ENCODE measurements at regions not wholly inside any gene's neighbourhood (a gene's known extent, or its start where the extent isn't known, plus 50 kb on each side); places are given as distances from the start of the nearest gene placed in this dataset.

DNA sequence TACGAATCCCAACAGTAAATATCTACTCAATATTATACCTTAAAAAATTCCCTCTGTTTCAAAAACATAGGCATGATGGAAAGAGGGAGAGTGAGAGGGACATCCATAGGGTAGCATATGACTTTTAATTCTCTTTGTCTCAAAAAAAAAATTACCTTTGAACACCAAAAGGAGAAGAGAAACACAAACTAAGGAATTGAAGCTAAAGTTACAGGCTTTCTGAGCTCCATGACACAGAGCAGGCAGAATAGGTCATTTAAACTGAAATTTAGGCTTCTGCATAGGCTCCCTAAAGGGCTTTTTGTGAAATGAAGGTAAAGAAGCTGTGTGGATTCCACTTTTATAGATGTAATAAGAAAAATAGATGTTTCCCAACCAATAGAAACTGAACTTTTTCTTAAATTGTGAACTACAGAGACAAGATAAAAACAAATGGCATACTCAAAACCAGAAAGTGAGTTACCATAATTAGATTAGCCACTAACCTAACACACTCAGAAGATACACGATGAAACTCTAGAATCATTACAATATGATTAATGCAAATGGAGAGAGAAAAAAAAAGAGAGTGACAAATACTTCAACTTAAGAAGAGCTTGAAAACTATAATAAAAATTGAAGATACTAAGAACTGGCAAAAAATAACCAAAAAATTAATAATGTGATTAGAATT, 584.6 kb downstream of the GABRG1 start:
- in situ Hi-C loops (cut with HindIII; ENCODE audit: low sequenced_read_pairs): no loop called here
- TF ChIP-seq, protein P1, sequence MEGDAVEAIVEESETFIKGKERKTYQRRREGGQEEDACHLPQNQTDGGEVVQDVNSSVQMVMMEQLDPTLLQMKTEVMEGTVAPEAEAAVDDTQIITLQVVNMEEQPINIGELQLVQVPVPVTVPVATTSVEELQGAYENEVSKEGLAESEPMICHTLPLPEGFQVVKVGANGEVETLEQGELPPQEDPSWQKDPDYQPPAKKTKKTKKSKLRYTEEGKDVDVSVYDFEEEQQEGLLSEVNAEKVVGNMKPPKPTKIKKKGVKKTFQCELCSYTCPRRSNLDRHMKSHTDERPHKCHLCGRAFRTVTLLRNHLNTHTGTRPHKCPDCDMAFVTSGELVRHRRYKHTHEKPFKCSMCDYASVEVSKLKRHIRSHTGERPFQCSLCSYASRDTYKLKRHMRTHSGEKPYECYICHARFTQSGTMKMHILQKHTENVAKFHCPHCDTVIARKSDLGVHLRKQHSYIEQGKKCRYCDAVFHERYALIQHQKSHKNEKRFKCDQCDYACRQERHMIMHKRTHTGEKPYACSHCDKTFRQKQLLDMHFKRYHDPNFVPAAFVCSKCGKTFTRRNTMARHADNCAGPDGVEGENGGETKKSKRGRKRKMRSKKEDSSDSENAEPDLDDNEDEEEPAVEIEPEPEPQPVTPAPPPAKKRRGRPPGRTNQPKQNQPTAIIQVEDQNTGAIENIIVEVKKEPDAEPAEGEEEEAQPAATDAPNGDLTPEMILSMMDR (IDR thresholded peaks at IDR 0.05; ENCODE audit: low read depth, low read length): no peak
- no peak for DNase-seq (ENCODE audit: low read depth, low spot score)

DNA sequence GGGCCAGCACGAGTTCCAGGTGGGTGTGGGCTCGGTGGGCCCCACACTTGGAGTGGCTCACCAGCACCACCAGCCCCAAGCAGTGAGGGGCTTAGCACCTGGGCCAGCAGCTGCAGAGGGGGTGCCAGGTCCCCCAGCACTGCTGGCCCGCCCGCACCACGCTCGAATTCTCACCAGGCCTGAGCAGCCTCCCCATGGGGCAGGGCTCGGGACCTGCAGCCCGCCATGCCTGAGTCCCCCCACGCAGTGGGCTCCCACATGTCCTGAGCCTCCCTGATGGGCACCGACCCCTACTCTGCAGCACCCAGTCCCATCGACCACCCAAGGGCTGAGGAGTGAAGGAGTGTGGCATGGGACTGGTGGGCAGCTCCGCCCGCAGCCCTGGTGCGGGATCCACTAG, 593.4 kb downstream of the GABRG1 start:
- H3K4me3 ChIP-seq (ENCODE audit: low read depth, low read length): no peak overlapping the region
- TF ChIP-seq, protein P1 (IDR thresholded peaks at IDR 0.05; ENCODE audit: low read depth, low read length): no peak
- no peak for DNase-seq (ENCODE audit: low read depth, low spot score)
- in situ Hi-C loops (cut with HindIII; ENCODE audit: low sequenced_read_pairs): no loop called here

More for the DNA sequence above, 584.6 kb downstream of the GABRG1 start:
- H3K4me3 ChIP-seq (ENCODE audit: low read depth, low read length): no peak overlapping the region

DNA sequence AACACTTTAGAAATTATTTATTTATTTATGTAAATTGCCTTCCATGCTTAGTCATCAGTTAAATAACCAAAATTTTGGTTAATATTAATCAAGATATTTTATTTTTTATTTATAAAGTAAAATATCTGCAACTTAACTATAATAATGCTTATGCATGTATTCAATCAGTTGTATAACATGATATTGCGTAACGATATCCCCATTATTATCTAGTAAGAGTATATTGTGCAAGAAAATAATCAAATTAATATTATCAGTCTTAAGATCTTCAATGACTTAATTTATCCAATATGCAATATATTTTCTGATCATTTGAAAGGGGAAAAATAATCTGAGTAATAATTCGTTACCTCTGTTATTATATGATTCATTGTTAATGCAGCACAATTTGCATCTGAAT, 596.7 kb downstream of the GABRG1 start:
- no peak for DNase-seq (ENCODE audit: low read depth, low spot score)
- no peak overlapping the region for H3K4me3 ChIP-seq (ENCODE audit: low read depth, low read length)
- TF ChIP-seq, protein P1 (IDR thresholded peaks at IDR 0.05; ENCODE audit: low read depth, low read length): no peak
- in situ Hi-C loops (cut with HindIII; ENCODE audit: low sequenced_read_pairs): no loop called here

DNA sequence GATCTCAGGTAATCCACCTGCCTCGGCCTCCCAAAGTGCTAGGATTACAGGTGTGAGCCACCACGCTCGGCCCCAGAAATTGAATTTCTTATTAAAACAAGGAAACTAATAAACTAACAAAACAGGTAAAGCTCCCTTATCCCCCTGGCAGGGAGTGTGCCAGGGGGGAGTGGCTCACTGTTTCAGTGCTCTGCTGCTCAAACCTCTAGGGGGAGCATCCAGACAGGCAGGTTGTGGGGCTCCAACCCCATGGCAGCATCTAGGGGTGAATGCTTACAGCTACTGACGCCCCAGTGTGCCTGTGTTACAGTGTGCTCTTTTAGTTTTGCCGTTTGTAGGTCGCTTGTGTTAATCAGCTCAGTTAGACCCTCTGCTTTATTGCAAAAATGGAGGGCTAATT, 605.0 kb downstream of the GABRG1 start:
- in situ Hi-C loops (cut with HindIII; ENCODE audit: low sequenced_read_pairs): no loop called here
- H3K4me3 ChIP-seq (ENCODE audit: low read depth, low read length): no peak overlapping the region
- no peak for DNase-seq (ENCODE audit: low read depth, low spot score)
- TF ChIP-seq, protein P1 (IDR thresholded peaks at IDR 0.05; ENCODE audit: low read depth, low read length): no peak

DNA sequence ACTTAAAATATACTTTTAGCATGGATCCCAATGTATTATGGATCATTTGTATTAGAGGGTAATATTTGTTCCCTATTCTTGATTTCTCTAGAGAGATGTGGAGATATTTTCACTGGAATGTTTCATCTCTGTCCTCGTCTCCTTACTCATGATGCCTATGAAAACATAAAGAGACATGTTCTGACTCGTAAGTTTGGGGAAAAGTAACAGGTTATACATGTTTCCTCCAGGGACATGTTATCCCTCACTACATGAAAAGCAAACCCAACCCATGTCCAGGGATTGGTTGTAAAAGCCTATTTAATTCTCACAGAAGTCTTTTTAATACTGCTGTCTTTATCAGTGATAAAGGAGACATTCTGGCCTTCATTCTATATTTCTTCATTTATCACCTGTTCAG, 621.4 kb downstream of the GABRG1 start:
- in situ Hi-C loops (cut with HindIII; ENCODE audit: low sequenced_read_pairs): no loop called here
- no peak overlapping the region for H3K4me3 ChIP-seq (ENCODE audit: low read depth, low read length)
- DNase-seq (ENCODE audit: low read depth, low spot score): no peak
- TF ChIP-seq, protein P1 (IDR thresholded peaks at IDR 0.05; ENCODE audit: low read depth, low read length): no peak

DNA sequence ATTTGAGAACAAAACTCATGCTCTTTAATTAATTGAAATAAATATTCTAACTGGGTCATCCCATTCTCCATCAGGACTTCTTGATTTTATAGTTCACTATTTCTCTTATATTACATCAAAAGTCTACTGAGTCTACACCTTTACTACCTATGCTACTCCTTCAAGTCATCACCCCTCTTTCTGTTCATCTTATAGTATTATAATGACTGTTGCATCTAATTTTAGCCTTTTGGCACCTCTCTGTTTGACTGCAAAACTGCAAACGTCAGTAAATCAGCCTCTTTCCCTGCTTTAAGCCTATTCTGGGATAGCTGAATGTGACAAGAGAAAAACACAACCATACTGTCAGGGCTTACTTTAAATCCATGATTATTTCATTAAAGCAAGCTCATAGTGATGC, 639.1 kb downstream of the GABRG1 start:
- no peak for DNase-seq (ENCODE audit: low read depth, low spot score)
- TF ChIP-seq, protein P1 (IDR thresholded peaks at IDR 0.05; ENCODE audit: low read depth, low read length): no peak
- no peak overlapping the region for H3K4me3 ChIP-seq (ENCODE audit: low read depth, low read length)
- in situ Hi-C loops (cut with HindIII; ENCODE audit: low sequenced_read_pairs): no loop called here
